ENCODE measurements at regions not wholly inside any gene's neighbourhood (a gene's known extent, or its start where the extent isn't known, plus 50 kb on each side); places are given as distances from the start of the nearest gene placed in this dataset.

DNA sequence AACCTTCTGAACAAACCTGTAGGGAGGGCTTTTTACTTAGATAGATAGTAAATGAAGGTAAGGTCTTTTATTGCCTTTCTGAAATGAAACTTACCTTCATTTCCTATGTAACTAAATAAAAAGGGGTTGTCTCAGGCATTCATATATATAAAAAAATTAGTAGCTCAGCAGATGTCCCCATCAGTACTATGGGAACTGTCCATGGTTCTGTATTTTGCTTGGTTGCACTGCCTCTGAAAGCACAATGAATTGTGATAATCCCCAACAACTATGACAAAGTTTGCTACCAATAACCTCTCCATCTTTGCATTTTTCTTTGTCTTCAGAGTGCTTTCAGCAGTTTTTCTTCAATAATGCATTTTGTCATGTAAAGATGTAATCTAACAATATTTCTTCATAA lies 222.4 kb downstream of the SLIT2 start:
- TF ChIP-seq EZH2 (IDR thresholded peaks at IDR 0.05) (no peak), POLR2AphosphoS5 (IDR thresholded peaks at IDR 0.05; ENCODE audit: borderline replicate concordance, low read depth, low read length) (no peak), FOXP2 (optimal IDR thresholded peaks at IDR 0.05; ENCODE audit: control extremely low read depth, extremely low read length, insufficient read depth) (no peak)

Data from SK-N-MC (cell line).